ENCODE measurements at regions not wholly inside any gene's neighbourhood (a gene's known extent, or its start where the extent isn't known, plus 50 kb on each side); places are given as distances from the start of the nearest gene placed in this dataset.

DNA sequence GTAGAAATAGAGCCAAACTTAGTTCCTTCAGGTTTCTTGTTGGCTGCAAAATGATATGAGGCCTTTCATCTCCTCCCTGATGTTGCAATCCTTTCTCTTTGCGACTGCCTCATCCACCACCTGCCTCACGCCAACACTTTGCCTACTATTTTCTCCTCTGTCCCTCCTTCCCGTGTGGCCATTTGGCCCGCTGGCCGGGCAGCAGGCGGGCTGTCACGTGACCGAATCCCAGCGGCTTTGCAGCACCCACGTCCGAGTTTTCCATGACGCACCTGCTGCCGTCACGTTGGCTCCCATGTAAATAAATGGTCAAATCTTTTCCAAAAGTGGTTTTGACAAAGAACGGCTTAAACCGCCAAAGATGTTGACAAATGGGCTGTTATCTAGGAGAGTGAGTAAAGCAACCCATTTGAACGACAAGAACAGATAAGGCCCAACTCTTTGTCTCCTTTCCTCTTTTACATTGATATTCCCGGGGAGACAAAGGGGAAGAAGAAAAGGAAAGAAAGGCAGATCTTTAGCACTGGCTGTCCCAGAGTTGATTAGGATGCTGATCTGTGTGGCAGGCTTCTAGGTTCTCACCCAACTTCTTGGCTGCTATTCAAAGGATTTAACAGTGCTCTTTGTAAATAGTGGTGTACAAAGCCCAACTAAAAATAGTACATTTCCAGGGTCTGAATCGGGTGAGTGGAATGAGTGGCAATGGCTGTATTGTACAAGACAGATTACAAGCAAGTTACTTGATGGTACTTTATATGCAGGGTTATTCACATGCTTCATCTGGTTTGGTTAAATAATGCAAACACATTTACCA is 174.2 kb upstream of the JADE1 start (continued):
- TF ChIP-seq ZFP36 (IDR thresholded peaks at IDR 0.05; ENCODE audit: low read depth, low read length, partially characterized antibody) (no peak), ZNF316 (IDR thresholded peaks at IDR 0.05) (no peak), GATAD2B (IDR thresholded peaks at IDR 0.05; ENCODE audit: borderline replicate concordance) (no peak), HEY1 (CRISPR knock-in tag; IDR thresholded peaks at IDR 0.05; ENCODE audit: borderline replicate concordance) (0 out of 2 replicates have a peak, but pooled peaks have one; percentile 25), KDM2B (CRISPR knock-in tag; IDR thresholded peaks at IDR 0.05) (no peak), ZFP30 (CRISPR knock-in tag; IDR thresholded peaks at IDR 0.05; ENCODE audit: borderline replicate concordance) (no peak), GATAD2A (IDR thresholded peaks at IDR 0.05) (0 out of 2 replicates have a peak, but pooled peaks have one; percentile 26), ARHGAP35 (IDR thresholded peaks at IDR 0.05; ENCODE audit: partially characterized antibody) (no peak), SIRT6 (IDR thresholded peaks at IDR 0.05; ENCODE audit: low read depth, low read length) (no peak), ZNF695 (CRISPR knock-in tag; IDR thresholded peaks at IDR 0.05) (no peak), ARID1B (IDR thresholded peaks at IDR 0.05) (peak; percentile 79), FOSL1 (tag; conservative IDR thresholded peaks at IDR 0.05) (peak; percentile 84), ILK (tag; IDR thresholded peaks at IDR 0.05; ENCODE audit: borderline replicate concordance, low read depth) (no peak), NBN (IDR thresholded peaks at IDR 0.05; ENCODE audit: low read depth) (peak; percentile 38; the same call in 1 of the 2 replicates), ZNF197 (CRISPR knock-in tag; IDR thresholded peaks at IDR 0.05; ENCODE audit: low read depth) (no peak), RFX5 (IDR thresholded peaks at IDR 0.05; ENCODE audit: low read depth, low read length) (no peak), IFI16 (CRISPR knock-in tag; IDR thresholded peaks at IDR 0.05) (no peak)
- TF ChIP-seq, protein P1, sequence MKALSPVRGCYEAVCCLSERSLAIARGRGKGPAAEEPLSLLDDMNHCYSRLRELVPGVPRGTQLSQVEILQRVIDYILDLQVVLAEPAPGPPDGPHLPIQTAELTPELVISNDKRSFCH (CRISPR knock-in tag; IDR thresholded peaks at IDR 0.05) = no peak
- TF ChIP-seq, protein P1 (tag; IDR thresholded peaks at IDR 0.05) = no peak
- TF ChIP-seq, protein P2, sequence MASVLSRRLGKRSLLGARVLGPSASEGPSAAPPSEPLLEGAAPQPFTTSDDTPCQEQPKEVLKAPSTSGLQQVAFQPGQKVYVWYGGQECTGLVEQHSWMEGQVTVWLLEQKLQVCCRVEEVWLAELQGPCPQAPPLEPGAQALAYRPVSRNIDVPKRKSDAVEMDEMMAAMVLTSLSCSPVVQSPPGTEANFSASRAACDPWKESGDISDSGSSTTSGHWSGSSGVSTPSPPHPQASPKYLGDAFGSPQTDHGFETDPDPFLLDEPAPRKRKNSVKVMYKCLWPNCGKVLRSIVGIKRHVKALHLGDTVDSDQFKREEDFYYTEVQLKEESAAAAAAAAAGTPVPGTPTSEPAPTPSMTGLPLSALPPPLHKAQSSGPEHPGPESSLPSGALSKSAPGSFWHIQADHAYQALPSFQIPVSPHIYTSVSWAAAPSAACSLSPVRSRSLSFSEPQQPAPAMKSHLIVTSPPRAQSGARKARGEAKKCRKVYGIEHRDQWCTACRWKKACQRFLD (CRISPR knock-in tag; IDR thresholded peaks at IDR 0.05) = peak; percentile 76; the same call in 1 of the 2 replicates
- TF ChIP-seq, protein P3, sequence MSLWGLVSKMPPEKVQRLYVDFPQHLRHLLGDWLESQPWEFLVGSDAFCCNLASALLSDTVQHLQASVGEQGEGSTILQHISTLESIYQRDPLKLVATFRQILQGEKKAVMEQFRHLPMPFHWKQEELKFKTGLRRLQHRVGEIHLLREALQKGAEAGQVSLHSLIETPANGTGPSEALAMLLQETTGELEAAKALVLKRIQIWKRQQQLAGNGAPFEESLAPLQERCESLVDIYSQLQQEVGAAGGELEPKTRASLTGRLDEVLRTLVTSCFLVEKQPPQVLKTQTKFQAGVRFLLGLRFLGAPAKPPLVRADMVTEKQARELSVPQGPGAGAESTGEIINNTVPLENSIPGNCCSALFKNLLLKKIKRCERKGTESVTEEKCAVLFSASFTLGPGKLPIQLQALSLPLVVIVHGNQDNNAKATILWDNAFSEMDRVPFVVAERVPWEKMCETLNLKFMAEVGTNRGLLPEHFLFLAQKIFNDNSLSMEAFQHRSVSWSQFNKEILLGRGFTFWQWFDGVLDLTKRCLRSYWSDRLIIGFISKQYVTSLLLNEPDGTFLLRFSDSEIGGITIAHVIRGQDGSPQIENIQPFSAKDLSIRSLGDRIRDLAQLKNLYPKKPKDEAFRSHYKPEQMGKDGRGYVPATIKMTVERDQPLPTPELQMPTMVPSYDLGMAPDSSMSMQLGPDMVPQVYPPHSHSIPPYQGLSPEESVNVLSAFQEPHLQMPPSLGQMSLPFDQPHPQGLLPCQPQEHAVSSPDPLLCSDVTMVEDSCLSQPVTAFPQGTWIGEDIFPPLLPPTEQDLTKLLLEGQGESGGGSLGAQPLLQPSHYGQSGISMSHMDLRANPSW (CRISPR knock-in tag; IDR thresholded peaks at IDR 0.05) = no peak
- TF ChIP-seq, protein P4, sequence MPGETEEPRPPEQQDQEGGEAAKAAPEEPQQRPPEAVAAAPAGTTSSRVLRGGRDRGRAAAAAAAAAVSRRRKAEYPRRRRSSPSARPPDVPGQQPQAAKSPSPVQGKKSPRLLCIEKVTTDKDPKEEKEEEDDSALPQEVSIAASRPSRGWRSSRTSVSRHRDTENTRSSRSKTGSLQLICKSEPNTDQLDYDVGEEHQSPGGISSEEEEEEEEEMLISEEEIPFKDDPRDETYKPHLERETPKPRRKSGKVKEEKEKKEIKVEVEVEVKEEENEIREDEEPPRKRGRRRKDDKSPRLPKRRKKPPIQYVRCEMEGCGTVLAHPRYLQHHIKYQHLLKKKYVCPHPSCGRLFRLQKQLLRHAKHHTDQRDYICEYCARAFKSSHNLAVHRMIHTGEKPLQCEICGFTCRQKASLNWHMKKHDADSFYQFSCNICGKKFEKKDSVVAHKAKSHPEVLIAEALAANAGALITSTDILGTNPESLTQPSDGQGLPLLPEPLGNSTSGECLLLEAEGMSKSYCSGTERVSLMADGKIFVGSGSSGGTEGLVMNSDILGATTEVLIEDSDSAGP (CRISPR knock-in tag; IDR thresholded peaks at IDR 0.05) = no peak
